ENCODE measurements at regions not wholly inside any gene's neighbourhood (a gene's known extent, or its start where the extent isn't known, plus 50 kb on each side); places are given as distances from the start of the nearest gene placed in this dataset.

- Histone ChIP-seq H3K9me3 (ENCODE audit: low read length) (no peaks in the 10 kb centered on the region), H2AFZ (ENCODE audit: low read depth, low read length) (no peak overlapping the region), H3K9ac (ENCODE audit: low read length) (no peak overlapping the region), H3K9me2 (ENCODE audit: insufficient read depth, low read length) (no peaks in the 10 kb centered on the region), H3K27me3 (ENCODE audit: insufficient read depth, low read depth, low read length) (peaks cover 2% of the 10 kb centered on the region), H3K27ac (ENCODE audit: low read length) (no peak overlapping the region), H4K20me1 (ENCODE audit: insufficient read depth) (no peaks in the 10 kb centered on the region), H3K79me2 (replicated peaks; ENCODE audit: insufficient read depth, low read length) (no peaks in the 10 kb centered on the region), H3K4me2 (ENCODE audit: low read length) (no peak overlapping the region), H3K36me3 (ENCODE audit: insufficient read depth, low read length) (no peaks in the 10 kb centered on the region), H3F3A (ENCODE audit: insufficient read depth, low read length, poor library complexity, severe bottlenecking) (no peaks in the 10 kb centered on the region), H3K4me3 (ENCODE audit: low read length) (no peak overlapping the region)
- TF ChIP-seq EP300 (conservative IDR thresholded peaks at IDR 0.05; ENCODE audit: poor library complexity, severe bottlenecking), result no peak
- no peak for TF ChIP-seq TAF1 (IDR thresholded peaks at IDR 0.05; ENCODE audit: low read depth)
- TF ChIP-seq POLR2AphosphoS5 (IDR thresholded peaks at IDR 0.05), result no peak
- no peak for TF ChIP-seq REST (IDR thresholded peaks at IDR 0.05; ENCODE audit: borderline replicate concordance)
- no peak for TF ChIP-seq RAD21 (conservative IDR thresholded peaks at IDR 0.05)
- no peak for TF ChIP-seq CTCF (IDR thresholded peaks at IDR 0.05; ENCODE audit: poor library complexity, severe bottlenecking)
- TF ChIP-seq SMC3 (conservative IDR thresholded peaks at IDR 0.05; ENCODE audit: poor library complexity), result no peak
- TF ChIP-seq EZH2 (IDR thresholded peaks at IDR 0.05; ENCODE audit: borderline replicate concordance, insufficient read depth, low read length, poor library complexity, severe bottlenecking), result no peak
- TF ChIP-seq MXI1 (conservative IDR thresholded peaks at IDR 0.05; ENCODE audit: poor library complexity, severe bottlenecking), result no peak
Observed at GRCh38 chr7:10560497-10560896, 413.2 kb upstream of the PHF14 start.

- no peak overlapping the region for H3K4me3 ChIP-seq (ENCODE audit: low read length)
- TF ChIP-seq POLR2AphosphoS5 (IDR thresholded peaks at IDR 0.05) (no peak), EZH2 (IDR thresholded peaks at IDR 0.05; ENCODE audit: borderline replicate concordance, insufficient read depth, low read length, poor library complexity, severe bottlenecking) (no peak), CTCF (IDR thresholded peaks at IDR 0.05; ENCODE audit: poor library complexity, severe bottlenecking) (no peak), REST (IDR thresholded peaks at IDR 0.05; ENCODE audit: borderline replicate concordance) (no peak), TAF1 (IDR thresholded peaks at IDR 0.05; ENCODE audit: low read depth) (no peak), RAD21 (conservative IDR thresholded peaks at IDR 0.05) (no peak), EP300 (conservative IDR thresholded peaks at IDR 0.05; ENCODE audit: poor library complexity, severe bottlenecking) (no peak), SMC3 (conservative IDR thresholded peaks at IDR 0.05; ENCODE audit: poor library complexity) (no peak), MXI1 (conservative IDR thresholded peaks at IDR 0.05; ENCODE audit: poor library complexity, severe bottlenecking) (no peak)
- H3K9me3 ChIP-seq (ENCODE audit: low read length), result no peaks in the 10 kb centered on the region
- H2AFZ ChIP-seq (ENCODE audit: low read depth, low read length), result no peak overlapping the region
- H3F3A ChIP-seq (ENCODE audit: insufficient read depth, low read length, poor library complexity, severe bottlenecking), result no peaks in the 10 kb centered on the region
- H3K4me2 ChIP-seq (ENCODE audit: low read length), result no peak overlapping the region
- no peak overlapping the region for H3K9ac ChIP-seq (ENCODE audit: low read length)
- no peaks in the 10 kb centered on the region for H3K79me2 ChIP-seq (replicated peaks; ENCODE audit: insufficient read depth, low read length)
- H3K36me3 ChIP-seq (ENCODE audit: insufficient read depth, low read length), result no peaks in the 10 kb centered on the region
- H3K27ac ChIP-seq (ENCODE audit: low read length), result no peak overlapping the region
- no peaks in the 10 kb centered on the region for H3K9me2 ChIP-seq (ENCODE audit: insufficient read depth, low read length)
- no peaks in the 10 kb centered on the region for H3K27me3 ChIP-seq (ENCODE audit: insufficient read depth, low read depth, low read length)
- H4K20me1 ChIP-seq (ENCODE audit: insufficient read depth), result no peaks in the 10 kb centered on the region
Observed at GRCh38 chr7:10568891-10569290, 404.8 kb upstream of the PHF14 start.

All from neural cell (in vitro differentiated cells).